ENCODE measurements at regions not wholly inside any gene's neighbourhood (a gene's known extent, or its start where the extent isn't known, plus 50 kb on each side); places are given as distances from the start of the nearest gene placed in this dataset.

- Histone ChIP-seq H3K9me3 (ENCODE audit: control insufficient read depth, low read depth, low read length) (no peaks in the 10 kb centered on the region), H3K4me2 (ENCODE audit: insufficient read depth, insufficient read length, low read length) (no peak overlapping the region), H3T11ph (ENCODE audit: low read length) (no peak overlapping the region), H3K79me1 (ENCODE audit: insufficient read depth, low read depth, low read length, poor library complexity, severe bottlenecking) (no peaks in the 10 kb centered on the region), H2BK20ac (ENCODE audit: low read depth, low read length, poor library complexity, severe bottlenecking) (no peak overlapping the region), H3K9ac (ENCODE audit: extremely low read depth, insufficient read length, low read length) (no peak overlapping the region), H3K23ac (ENCODE audit: insufficient read length, low read depth, low read length) (no peak overlapping the region), H3K14ac (ENCODE audit: insufficient read depth, low read length) (no peak overlapping the region), H3K27me3 (ENCODE audit: insufficient read depth, low read length) (no peaks in the 10 kb centered on the region), H3K27ac (ENCODE audit: insufficient read length, low read depth, low read length) (no peak overlapping the region), H3K56ac (ENCODE audit: insufficient read length, low read depth, low read length) (no peak overlapping the region), H2AFZ (ENCODE audit: low read length) (no peak overlapping the region), H3K4ac (ENCODE audit: low read depth, low read length) (no peak overlapping the region), H4K8ac (replicated peaks; ENCODE audit: insufficient read length, low read depth, low read length) (no peak overlapping the region), H3K23me2 (ENCODE audit: insufficient read length, low read depth, low read length, poor library complexity, severe bottlenecking) (no peaks in the 10 kb centered on the region), H2AK5ac (ENCODE audit: insufficient read length, low read length) (no peak overlapping the region), H4K91ac (ENCODE audit: insufficient read length, low read depth, low read length) (no peak overlapping the region), H4K5ac (ENCODE audit: insufficient read length, low read depth, low read length) (no peak overlapping the region), H2BK12ac (ENCODE audit: insufficient read length, low read depth, low read length) (no peak overlapping the region), H3K79me2 (ENCODE audit: insufficient read depth, low read length) (no peaks in the 10 kb centered on the region), H3K18ac (ENCODE audit: insufficient read length, low read depth, low read length) (no peak overlapping the region), H4K20me1 (ENCODE audit: control insufficient read depth, insufficient read depth, insufficient read length) (no peaks in the 10 kb centered on the region), H2BK120ac (ENCODE audit: low read depth, low read length, poor library complexity, severe bottlenecking) (no peak overlapping the region), H2BK5ac (ENCODE audit: insufficient read length, low read length) (no peak overlapping the region), H3K4me1 (ENCODE audit: insufficient read depth, low read length) (peaks cover 11% of the 10 kb centered on the region), H2BK15ac (ENCODE audit: low read depth, low read length) (no peak overlapping the region)
- Mint-ChIP-seq H3K4me1 (peaks cover 34 to 35% of the 10 kb centered on the region in 2 experiments), H3K4me3 (no peak overlapping the region), H3K27ac (no peak overlapping the region), H3K9me3 (no peaks in the 10 kb centered on the region), H3K36me3 (ENCODE audit: insufficient read depth in 1 of 3, low read depth in 3 of 3) (no peaks in the 10 kb centered on the region), H3K27me3 (ENCODE audit: low read depth) (no peaks in the 10 kb centered on the region)
- no CpG with 5 or more reads among the region's 6 CpGs for WGBS (ENCODE audit: extremely low coverage, insufficient read length, low lambda C conversion rate)
- TF ChIP-seq CTCF (conservative IDR thresholded peaks at IDR 0.05) = no peak
- no peak for DNase-seq
These were observed 218.1 kb downstream of the SP3 start for GRCh38 chr2:173747035-173747434.
